GM13976 (cell line): ENCODE measurements at regions not wholly inside any gene's neighbourhood (a gene's known extent, or its start where the extent isn't known, plus 50 kb on each side); places are given as distances from the start of the nearest gene placed in this dataset.

Experiments
- DNase-seq: peaks from one replicate; pipeline ENCODE4 v3.0.0; 2012; ENCODE audit warnings: low spot score
- in situ Hi-C: fragments of 300-500 bp; cut with MboI; formaldehyde crosslinking; loops from one replicate; pipeline ENCODE4 v1.12.0; 2022; ENCODE audit warnings: low sequenced_read_pairs, mixed read lengths, inconsistent platforms; ENCODE audit not compliant: unreplicated experiment
- TF ChIP-seq, protein P1 (sequence below): IDR thresholded peaks from 2 replicates; pipeline ENCODE4 v1.5.1; 2012; ENCODE audit warnings: borderline replicate concordance, mild to moderate bottlenecking; ENCODE audit not compliant: insufficient read depth; ENCODE audit errors: extremely low read depth, missing control alignments, control extremely low read depth

DNA sequence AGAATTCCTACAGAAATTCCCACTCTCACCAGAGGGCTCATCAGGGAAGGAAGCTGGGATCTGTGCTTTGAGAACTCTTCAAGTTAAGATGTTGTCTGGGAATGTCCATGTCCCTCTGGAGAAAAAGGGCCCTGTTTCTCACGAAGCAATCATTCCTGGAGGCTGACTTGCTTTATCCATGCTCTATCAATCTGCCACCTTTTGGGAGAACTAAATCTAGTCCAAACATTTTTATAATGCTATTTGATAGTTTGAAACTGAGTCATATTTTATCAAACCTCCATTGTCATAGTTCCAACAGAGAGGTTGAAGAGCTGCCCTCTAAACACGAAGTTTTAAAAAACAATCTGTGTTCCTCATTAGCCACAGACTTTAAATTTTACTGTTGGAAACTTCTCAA, 219.2 kb downstream of the MTX2 start:
- in situ Hi-C loops, result no loop called here
- DNase-seq, result no peak
- TF ChIP-seq, protein P1, sequence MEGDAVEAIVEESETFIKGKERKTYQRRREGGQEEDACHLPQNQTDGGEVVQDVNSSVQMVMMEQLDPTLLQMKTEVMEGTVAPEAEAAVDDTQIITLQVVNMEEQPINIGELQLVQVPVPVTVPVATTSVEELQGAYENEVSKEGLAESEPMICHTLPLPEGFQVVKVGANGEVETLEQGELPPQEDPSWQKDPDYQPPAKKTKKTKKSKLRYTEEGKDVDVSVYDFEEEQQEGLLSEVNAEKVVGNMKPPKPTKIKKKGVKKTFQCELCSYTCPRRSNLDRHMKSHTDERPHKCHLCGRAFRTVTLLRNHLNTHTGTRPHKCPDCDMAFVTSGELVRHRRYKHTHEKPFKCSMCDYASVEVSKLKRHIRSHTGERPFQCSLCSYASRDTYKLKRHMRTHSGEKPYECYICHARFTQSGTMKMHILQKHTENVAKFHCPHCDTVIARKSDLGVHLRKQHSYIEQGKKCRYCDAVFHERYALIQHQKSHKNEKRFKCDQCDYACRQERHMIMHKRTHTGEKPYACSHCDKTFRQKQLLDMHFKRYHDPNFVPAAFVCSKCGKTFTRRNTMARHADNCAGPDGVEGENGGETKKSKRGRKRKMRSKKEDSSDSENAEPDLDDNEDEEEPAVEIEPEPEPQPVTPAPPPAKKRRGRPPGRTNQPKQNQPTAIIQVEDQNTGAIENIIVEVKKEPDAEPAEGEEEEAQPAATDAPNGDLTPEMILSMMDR, result no peak

DNA sequence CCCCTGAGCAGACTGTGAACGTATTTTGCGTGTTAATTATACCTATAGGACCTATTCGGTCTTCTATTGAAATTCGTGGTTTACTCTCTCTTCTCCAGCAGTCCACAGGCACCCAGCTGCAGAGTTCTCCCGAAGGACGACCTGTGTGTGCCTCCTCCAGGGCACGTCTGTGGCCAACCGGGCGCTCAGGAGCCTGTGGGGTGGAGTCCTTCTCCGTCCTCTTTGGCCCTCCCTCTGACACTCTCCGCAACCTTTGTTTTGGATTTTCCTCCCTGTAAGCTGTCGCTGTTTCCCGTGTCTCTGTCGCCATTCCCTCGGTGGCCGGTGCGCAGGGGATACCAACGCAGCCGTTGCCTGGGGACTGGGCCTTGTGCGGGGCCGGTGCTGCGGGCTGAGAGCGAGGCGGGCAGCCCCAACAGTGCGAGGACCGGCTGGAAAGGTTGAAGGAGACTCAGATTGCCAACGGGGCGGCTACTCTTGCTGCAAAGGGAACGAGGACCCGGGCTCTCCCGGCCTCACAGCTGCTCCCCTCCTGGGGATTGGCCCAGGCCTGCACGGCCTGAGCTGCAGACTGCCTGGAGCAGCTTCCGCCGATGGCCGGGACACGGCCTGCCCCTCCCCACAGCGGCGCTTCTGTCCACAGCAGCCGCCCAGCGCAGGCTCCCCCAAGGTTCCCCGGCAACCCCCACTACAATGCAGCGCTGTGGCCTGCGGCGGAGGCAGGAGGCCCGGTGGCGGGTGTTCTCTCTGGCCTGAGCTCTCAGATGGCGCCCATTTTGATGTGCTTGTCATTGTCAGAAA, 221.0 kb downstream of the MTX2 start:
- TF ChIP-seq, protein P1, result no peak

DNA sequence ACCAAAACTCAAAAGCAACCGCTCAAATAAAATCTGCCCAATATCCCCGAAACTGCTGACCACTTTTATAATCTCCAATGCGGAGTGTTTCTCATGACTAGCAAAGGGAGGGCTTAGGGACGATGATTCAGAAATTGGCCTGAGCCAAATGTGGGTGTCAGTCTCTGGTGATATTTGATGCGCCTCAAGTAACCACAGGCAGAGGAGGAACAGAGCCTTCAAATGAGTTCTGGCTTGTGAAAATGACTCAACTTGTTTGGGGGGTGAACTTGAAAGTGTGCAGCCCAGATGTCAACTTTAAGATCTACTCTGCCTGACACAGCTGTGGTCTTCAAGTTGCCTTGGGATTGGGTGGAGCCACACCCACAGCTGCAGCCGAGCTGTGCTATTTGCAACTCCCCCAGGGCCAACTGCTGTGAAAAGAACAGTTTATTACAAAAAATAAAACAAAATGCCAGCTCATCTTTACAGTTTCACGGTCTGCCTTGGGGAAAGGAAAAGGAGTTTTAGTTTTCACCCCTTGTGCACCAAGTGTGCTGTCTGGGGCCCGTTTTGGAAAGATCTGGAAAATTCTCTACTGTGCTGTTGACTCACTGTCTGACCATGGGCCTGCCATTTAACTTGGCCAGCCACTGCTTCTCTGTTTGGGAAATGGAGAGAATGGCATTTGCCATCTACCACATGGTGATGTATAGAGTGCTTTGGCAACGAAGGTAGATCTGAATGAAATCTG, 222.1 kb downstream of the MTX2 start:
- in situ Hi-C loops, result no loop called here
- DNase-seq, result peak; percentile 76
- TF ChIP-seq, protein P1, result no peak

More for the DNA sequence above, 221.0 kb downstream of the MTX2 start:
- in situ Hi-C loops, result no loop called here
- DNase-seq, result peak; percentile 8

DNA sequence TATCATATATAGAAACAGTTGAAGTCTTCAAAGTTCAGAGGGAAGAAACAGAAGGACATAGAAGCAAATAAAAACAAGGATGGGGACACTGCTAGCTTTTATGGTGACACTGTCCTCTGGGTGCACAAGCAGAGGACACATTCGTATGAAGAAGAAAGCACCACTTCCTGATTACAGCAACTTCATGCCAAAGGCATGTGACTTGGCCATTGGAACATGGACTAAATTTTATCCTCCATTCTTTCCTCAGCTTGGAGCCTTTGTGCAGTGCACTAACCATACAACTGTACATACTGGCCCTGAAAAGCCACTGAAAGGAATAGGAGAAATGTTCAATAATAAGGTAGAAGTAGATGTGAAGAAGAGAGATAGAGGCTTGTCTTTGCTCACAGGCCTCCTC, 223.3 kb downstream of the MTX2 start:
- TF ChIP-seq, protein P1, result no peak
- no peak for DNase-seq
- in situ Hi-C loops, result no loop called here

DNA sequence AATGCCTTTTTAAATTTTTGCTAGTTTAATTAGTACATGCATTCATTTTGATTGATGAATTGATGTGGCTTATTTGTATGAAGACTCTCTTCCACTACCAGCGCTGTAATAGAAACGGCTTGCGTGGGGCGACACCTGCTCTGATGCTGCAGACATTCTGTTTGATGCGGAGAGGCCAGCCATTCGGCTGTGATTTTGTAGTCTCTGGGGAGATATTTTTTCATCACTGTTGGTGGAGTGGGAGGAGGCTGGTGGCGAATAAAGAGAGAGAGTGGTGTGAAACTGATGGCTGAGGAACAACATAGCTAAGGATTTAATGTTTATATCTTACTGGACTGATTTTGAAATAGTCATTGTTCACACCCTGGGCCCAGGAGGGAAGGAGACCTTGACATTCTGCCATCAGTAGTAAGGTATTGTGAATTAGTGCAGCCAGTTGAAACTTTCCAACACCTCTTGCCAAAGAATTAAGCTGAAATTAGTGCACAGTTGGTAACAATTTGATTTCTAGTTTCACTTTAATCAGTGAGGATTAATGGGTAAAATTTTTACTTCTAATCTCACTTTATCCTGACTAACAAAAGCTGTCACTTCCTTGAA, 224.1 kb downstream of the MTX2 start:
- in situ Hi-C loops, result no loop called here
- TF ChIP-seq, protein P1, result no peak
- no peak for DNase-seq

DNA sequence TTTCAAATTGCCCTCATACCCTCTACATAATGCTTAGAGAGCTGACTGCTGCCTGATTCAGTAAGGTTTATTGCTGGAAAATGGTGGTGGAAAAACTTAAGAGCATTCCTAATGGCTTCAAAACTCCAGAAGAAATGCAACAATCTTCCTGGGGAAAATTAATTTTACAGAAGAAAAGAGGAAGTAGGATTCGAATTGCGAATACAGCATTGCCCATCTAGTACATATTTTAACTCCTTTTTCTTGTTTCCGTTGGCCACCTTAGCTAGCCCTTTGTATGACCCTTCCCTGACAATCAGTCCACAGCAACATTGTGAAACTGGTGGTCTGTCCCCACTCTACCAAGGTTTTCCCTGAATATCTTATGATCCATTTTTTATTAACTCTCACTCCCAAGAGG, 224.7 kb downstream of the MTX2 start:
- TF ChIP-seq, protein P1, result no peak
- no peak for DNase-seq
- in situ Hi-C loops, result no loop called here
